LNCaP clone FGC (cell line): ENCODE measurements at regions not wholly inside any gene's neighbourhood (a gene's known extent, or its start where the extent isn't known, plus 50 kb on each side); places are given as distances from the start of the nearest gene placed in this dataset.

Experiments used
- DNase-seq: peaks from one replicate; pipeline ENCODE4 v3.0.0-alpha.2; 2011; ENCODE audit warnings: low read depth
- H3K4me3 ChIP-seq: 2 replicates; pipeline ENCODE4 v1.5.1; 2011; ENCODE audit warnings: mild to moderate bottlenecking, low read depth, low read length, control low read depth
- CTCF ChIP-seq: IDR thresholded peaks from 2 replicates; pipeline ENCODE4 v1.5.1; 2012; ENCODE audit warnings: mild to moderate bottlenecking; ENCODE audit not compliant: control insufficient read depth, insufficient read depth; ENCODE audit errors: extremely low read depth

GRCh38 chr16:52631711-52632110 is 84.8 kb upstream of the TOX3 start:
- DNase-seq = no peak
- H3K4me3 ChIP-seq = no peak overlapping the region
- TF ChIP-seq CTCF = no peak

- no peak overlapping the region for H3K4me3 ChIP-seq
- DNase-seq = no peak
- TF ChIP-seq CTCF = no peak
These were observed 83.8 kb upstream of the TOX3 start for GRCh38 chr16:52630711-52631110.

- no peak overlapping the region for H3K4me3 ChIP-seq
- no peak for DNase-seq
- no peak for TF ChIP-seq CTCF
These were observed 82.4 kb upstream of the TOX3 start for GRCh38 chr16:52629296-52629695.

GRCh38 chr16:52624891-52625290 is 77.9 kb upstream of the TOX3 start:
- no peak overlapping the region for H3K4me3 ChIP-seq
- DNase-seq = no peak
- TF ChIP-seq CTCF = no peak

GRCh38 chr16:52621651-52622050 is 74.7 kb upstream of the TOX3 start:
- no peak for TF ChIP-seq CTCF
- H3K4me3 ChIP-seq = no peak overlapping the region
- DNase-seq = no peak

- H3K4me3 ChIP-seq = no peak overlapping the region
- TF ChIP-seq CTCF = no peak
- DNase-seq = no peak
These were observed 72.0 kb upstream of the TOX3 start for GRCh38 chr16:52618753-52619497.

- no peak overlapping the region for H3K4me3 ChIP-seq
- TF ChIP-seq CTCF = no peak
- DNase-seq = no peak
These were observed 70.6 kb upstream of the TOX3 start for GRCh38 chr16:52617591-52617990.
